Keratinocyte (primary cell): ENCODE measurements at regions not wholly inside any gene's neighbourhood (a gene's known extent, or its start where the extent isn't known, plus 50 kb on each side); places are given as distances from the start of the nearest gene placed in this dataset.

ENCODE experiments used
- EZH2 ChIP-seq: IDR thresholded peaks from one replicate; pipeline ENCODE4 v1.6.1; 2012; ENCODE audit warnings: inconsistent platforms, mild to moderate bottlenecking, low read length, moderate library complexity
- TF ChIP-seq, protein P1 (sequence below), 3 experiments: IDR thresholded peaks in 1 of 3; conservative IDR thresholded peaks in 1 of 3; optimal IDR thresholded peaks in 1 of 3; 2 replicates in 2 of 3; 3 replicates in 1 of 3; pipeline versions ENCODE3 to v1.5.1; 2011; ENCODE audit warnings: low read length in 3 of 3, mild to moderate bottlenecking in 3 of 3, moderate library complexity in 2 of 3, control low read depth in 1 of 3, inconsistent platforms in 1 of 3; ENCODE audit not compliant: insufficient read depth in 2 of 3; ENCODE audit errors: extremely low read depth in 1 of 3

- TF ChIP-seq, protein P1, sequence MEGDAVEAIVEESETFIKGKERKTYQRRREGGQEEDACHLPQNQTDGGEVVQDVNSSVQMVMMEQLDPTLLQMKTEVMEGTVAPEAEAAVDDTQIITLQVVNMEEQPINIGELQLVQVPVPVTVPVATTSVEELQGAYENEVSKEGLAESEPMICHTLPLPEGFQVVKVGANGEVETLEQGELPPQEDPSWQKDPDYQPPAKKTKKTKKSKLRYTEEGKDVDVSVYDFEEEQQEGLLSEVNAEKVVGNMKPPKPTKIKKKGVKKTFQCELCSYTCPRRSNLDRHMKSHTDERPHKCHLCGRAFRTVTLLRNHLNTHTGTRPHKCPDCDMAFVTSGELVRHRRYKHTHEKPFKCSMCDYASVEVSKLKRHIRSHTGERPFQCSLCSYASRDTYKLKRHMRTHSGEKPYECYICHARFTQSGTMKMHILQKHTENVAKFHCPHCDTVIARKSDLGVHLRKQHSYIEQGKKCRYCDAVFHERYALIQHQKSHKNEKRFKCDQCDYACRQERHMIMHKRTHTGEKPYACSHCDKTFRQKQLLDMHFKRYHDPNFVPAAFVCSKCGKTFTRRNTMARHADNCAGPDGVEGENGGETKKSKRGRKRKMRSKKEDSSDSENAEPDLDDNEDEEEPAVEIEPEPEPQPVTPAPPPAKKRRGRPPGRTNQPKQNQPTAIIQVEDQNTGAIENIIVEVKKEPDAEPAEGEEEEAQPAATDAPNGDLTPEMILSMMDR (optimal IDR thresholded peaks at IDR 0.05 in 1 of 3, IDR thresholded peaks at IDR 0.05 in 1 of 3, conservative IDR thresholded peaks at IDR 0.05 in 1 of 3; ENCODE audit: extremely low read depth in 1 of 3, insufficient read depth in 2 of 3, low read length in 3 of 3) = no peak
- TF ChIP-seq EZH2 = no peak
Measured at GRCh38 chr18:57223144-57223870, 76.4 kb downstream of the BOD1L2 start.
